Middle frontal gyrus (tissue), 1 donor: ENCODE measurements at regions not wholly inside any gene's neighbourhood (a gene's known extent, or its start where the extent isn't known, plus 50 kb on each side); places are given as distances from the start of the nearest gene placed in this dataset.
"Not testable (repeated sequence)": the region's sequence is repeated elsewhere in the genome, so short reads cannot be mapped to it uniquely, and the experiment has no call there.

ENCODE experiments used
- DNase-seq: peaks from one replicate; pipeline ENCODE4 v3.0.0-alpha.2; 2015; ENCODE audit warnings: low spot score; ENCODE audit errors: extremely low spot score

DNA sequence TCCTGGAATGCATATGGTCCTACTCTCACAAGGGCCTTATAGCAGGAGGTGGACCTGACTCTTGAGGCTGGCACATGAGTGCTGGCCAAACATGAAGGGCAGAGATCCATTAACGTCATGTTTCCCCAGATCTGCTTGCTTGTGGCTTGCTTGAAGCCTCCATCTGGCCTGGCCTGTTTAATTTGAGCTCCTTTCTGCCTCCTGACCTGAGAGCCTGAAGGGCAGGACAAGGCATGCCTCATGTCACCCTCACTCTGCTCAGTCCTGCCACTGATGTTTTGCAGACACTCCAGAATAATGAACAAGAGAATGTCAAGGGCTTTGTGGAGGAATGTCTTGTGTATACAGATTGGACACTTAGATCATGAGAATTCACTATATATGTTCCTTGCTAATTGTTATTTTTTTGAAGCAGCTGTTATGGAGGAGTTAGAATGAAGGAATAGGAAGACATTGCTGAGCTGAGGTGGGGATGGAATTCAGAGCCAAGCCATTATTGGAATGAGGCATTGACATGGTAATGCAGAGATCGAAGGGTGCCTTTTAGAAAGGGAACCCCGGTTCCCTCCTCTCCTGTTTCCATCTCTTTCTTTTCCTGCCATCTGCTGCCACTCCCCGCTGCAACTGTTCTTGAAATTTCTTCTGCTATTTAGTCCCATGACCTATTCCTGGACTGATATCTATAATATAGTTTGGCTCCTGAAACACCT, 457.0 kb upstream of the PROX1 start:
- no peak for DNase-seq

GRCh38 chr1:213531369-213532310, 456.1 kb upstream of the PROX1 start:
- no peak for DNase-seq

DNA sequence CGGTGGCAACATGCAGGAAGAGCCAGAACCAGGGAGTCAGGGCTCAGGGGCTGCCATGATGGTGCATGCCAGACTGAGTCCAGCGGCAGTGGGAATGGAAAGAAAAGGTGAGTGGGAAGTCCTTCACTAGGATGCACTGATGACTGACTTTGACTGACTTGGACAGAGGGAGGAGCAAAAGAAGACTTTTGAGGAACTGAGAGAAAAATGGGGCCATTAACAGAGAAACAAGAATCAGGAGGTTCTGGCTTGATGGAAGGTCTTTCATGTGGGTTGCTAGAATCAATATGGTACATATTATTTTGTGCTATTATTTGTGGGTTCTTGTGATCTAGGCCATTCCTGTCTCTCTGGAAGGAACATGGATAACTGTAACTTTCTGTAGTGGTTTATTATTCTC, 454.6 kb upstream of the PROX1 start:
- no peak for DNase-seq

GRCh38 chr1:213535679-213536078, 452.1 kb upstream of the PROX1 start:
- DNase-seq, result no peak

DNA sequence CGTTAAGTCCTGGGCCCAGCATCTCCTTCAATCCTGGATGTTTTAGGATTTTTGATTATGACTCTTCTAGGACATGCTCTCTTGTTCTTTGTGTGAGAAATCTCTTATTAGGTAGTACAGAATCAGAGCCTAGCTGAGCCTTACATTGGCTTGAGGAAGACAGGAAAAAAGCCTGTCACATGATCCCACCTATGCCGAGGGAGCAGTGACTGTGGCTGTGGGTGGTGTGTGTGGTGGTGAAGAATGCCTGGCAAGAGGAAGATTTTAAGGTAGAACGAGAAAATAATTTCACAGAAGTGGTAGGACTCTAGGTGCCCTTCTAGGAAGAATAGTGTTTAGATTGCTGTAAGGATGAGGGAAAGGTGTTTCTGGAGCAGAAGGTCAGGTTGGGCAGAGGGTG, 449.5 kb upstream of the PROX1 start:
- no peak for DNase-seq

DNA sequence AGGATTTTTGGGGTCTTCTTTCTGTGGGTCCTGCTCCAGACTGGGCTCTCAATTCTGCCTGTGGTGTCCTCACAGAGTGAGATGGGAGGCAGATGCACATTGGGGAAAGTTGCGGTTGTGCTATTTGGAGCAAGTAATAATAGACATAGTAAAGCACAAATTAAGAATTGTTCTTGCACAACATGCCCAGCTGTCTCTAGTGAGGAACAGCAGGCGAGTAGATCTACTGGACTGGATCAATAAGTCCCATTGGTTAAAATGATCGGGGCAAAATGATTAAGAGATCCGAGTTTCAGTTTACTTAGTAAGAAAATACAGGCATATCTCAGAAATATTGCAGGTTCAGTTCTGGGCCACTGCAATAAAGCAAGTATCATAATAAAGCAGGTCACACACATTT, 448.3 kb upstream of the PROX1 start:
- no peak for DNase-seq

GRCh38 chr1:213541641-213542040, 446.1 kb upstream of the PROX1 start:
- DNase-seq, result no peak

DNA sequence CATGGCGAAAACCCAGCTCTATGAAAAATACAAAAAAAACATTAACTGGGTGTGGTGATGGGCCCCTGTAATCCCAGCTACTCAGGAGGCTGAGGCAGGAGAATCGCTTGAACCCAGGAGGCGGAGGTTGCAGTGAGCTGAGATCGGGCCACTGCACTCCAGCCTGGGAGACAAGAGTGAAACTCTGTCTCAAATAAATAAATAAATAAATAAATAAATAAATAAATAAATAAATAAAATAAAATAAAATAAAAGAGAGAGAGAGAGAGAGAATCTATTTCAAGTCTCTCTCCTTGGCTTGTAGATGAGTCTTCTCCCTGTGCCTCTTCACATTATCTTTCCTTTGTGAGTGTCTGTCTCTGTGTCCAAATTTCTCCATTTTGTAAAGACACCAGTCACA, 442.6 kb upstream of the PROX1 start:
- not testable (repeated sequence) for DNase-seq

- no peak for DNase-seq
Measured at GRCh38 chr1:213549982-213550381, 437.8 kb upstream of the PROX1 start.

GRCh38 chr1:213550804-213551203, 437.0 kb upstream of the PROX1 start:
- no peak for DNase-seq

GRCh38 chr1:213552045-213552444, 435.7 kb upstream of the PROX1 start:
- no peak for DNase-seq

GRCh38 chr1:213560226-213560625, 427.5 kb upstream of the PROX1 start:
- DNase-seq, result no peak

- no peak for DNase-seq
Measured at GRCh38 chr1:213561870-213562269, 425.9 kb upstream of the PROX1 start.

DNA sequence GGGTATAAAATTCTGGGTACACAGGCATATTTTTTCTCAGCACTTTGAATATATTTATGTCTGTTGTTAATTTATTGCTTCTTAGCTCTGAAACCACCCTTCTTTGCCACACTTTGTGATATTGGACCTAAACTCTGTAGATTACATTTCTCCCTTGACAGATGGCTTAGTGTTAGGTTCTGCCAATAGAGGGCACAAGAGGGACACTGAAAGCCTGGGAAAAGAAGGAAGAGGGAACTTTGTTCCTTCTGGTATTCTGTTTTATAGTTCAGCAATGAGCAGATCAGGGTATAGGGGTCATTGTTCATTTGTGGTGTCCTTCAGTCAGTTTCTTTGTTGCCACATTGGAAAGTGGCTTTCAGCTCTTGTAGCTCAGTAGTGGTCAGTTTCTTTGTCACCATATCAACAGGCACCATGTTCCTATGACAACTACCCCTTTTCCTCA, 423.5 kb upstream of the PROX1 start:
- DNase-seq, result no peak

DNA sequence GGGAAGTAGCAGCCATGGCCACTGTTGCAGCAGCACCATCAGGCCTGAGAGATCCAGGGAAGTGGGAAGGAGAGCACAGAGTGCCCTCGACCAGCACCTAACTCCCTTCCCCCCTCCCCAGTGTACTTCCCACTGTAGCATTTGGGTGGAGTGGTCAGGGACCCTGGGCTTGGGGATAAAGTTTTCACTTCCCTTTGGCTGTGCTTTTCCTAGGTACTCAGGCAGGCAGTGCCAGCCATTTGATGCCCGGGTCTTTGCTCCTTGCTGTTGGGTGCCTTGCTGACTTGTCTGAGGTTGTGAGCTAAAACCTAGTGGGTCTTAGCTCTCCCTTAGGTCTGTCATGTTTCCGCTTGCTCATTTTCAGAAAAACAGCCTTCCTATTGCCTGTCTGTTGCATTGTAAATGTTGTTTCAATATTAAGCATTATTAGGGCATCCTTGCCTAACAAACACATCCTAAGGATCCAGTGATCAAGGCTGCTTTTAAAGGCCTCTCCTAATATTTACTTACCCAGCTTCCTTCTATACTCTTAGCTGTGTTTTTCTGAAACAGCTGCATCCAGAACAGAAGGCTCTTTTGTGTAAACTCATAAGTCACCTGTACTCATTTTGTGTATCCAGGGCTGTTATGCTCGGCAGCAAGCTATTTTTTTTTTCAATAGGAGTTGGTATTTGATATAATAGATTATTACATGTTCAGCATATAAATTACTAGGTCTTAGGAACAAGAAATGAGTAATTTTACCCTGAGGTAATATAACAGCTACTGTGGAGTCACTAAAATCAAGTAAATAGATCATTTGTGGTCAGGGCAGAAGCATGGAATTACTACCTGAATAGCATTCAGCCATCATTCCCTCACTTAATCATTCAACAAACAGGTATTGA, 418.6 kb upstream of the PROX1 start:
- DNase-seq, result no peak

DNA sequence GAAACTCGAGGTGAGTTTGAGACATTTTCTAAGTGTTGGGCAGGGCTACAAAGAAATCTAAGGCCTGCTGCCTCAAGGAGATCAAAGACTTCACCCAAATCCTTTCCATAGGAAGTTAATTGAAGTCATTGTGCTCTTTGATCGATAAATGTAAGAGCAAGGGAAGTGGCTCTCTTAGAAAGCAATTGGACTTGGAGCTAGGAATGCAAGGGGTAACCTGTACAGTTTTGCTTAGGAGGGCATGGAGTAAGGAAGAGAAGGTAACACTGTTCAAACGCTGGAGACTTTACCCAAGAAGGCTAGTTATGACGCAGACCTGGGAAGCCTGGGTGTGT, 418.0 kb upstream of the PROX1 start:
- DNase-seq, result no peak

GRCh38 chr1:213570487-213570886, 417.3 kb upstream of the PROX1 start:
- no peak for DNase-seq

- no peak for DNase-seq
Measured at GRCh38 chr1:213571419-213571818, 416.4 kb upstream of the PROX1 start.

GRCh38 chr1:213571843-213572242, 415.9 kb upstream of the PROX1 start:
- no peak for DNase-seq

DNA sequence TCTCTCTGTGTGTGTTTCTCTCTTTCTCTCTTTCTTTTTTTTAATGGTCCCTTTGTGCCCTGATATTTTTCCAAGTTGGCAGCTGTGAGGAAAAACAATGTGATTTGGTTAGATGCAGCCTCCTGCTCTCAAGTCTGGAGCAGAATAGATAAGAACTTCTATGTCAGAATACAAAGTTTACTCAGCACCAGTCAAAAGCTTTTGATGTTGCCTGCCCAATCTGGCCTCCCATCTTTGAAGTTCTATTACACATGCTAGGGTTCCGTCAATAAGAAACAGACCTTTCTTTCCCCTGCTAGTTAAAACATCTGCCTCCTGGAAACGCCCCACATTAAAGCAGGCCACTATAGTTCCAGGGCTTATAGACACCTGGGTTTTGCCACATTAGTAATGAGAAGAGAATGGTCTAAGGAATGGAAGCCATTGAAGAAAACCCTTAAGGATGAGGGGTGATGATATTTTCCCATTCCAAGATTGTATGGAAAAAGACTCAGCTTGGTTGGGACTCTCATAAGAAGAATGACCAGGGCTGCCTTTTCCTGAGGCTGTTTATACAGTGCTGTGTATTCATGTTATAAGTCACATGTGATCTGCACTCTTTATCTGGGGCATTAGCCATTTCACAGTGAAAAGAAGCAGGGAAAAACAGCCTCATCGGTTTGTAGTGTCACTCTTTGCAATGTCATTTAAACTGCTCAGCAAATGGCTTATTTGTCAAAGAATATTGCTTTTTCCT, 414.7 kb upstream of the PROX1 start:
- no peak for DNase-seq

- DNase-seq, result no peak
Measured at GRCh38 chr1:213573648-213574009, 414.1 kb upstream of the PROX1 start.
